ENCODE measurements at regions not wholly inside any gene's neighbourhood (a gene's known extent, or its start where the extent isn't known, plus 50 kb on each side); places are given as distances from the start of the nearest gene placed in this dataset.

DNA sequence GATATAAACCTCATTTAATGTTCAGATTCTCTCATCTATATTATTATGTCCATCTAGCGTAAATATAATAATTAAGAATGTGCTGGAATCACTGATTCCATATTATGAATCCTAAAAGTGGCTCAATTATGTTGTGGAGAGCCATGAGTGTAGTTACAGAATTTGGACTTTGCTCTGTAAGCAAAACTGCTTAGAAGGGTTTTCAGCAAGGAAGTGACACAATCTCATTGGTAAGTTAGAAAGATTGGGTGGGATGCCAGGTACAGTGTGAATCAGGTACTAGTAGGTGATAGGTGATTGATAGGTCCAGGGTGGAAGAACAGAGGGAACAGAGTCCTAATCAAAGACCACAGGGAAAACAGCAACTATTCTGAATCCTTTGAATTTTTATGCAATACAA lies 74.9 kb upstream of the ABLIM1 start:
- TF ChIP-seq CTCF (tag by site-specific recombination; IDR thresholded peaks at IDR 0.05) (no peak), PATZ1 (tag by site-specific recombination; IDR thresholded peaks at IDR 0.05) (no peak), ZBTB7A (tag by site-specific recombination; IDR thresholded peaks at IDR 0.05; ENCODE audit: low read depth) (no peak), ZNF274 (IDR thresholded peaks at IDR 0.05; ENCODE audit: low read length) (no peak), ZNF274 (tag by site-specific recombination; IDR thresholded peaks at IDR 0.05; ENCODE audit: borderline replicate concordance) (no peak), ZNF121 (tag by site-specific recombination; IDR thresholded peaks at IDR 0.05) (no peak), TRIM28 (IDR thresholded peaks at IDR 0.05; ENCODE audit: borderline replicate concordance, low read length) (no peak), ZNF510 (tag by site-specific recombination; IDR thresholded peaks at IDR 0.05; ENCODE audit: insufficient replicate concordance) (no peak), ZNF660 (tag by site-specific recombination; IDR thresholded peaks at IDR 0.05) (no peak)
- TF ChIP-seq, protein P1, sequence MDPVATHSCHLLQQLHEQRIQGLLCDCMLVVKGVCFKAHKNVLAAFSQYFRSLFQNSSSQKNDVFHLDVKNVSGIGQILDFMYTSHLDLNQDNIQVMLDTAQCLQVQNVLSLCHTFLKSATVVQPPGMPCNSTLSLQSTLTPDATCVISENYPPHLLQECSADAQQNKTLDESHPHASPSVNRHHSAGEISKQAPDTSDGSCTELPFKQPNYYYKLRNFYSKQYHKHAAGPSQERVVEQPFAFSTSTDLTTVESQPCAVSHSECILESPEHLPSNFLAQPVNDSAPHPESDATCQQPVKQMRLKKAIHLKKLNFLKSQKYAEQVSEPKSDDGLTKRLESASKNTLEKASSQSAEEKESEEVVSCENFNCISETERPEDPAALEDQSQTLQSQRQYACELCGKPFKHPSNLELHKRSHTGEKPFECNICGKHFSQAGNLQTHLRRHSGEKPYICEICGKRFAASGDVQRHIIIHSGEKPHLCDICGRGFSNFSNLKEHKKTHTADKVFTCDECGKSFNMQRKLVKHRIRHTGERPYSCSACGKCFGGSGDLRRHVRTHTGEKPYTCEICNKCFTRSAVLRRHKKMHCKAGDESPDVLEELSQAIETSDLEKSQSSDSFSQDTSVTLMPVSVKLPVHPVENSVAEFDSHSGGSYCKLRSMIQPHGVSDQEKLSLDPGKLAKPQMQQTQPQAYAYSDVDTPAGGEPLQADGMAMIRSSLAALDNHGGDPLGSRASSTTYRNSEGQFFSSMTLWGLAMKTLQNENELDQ (tag by site-specific recombination; IDR thresholded peaks at IDR 0.05; ENCODE audit: low read depth): no peak
- TF ChIP-seq, protein P2, sequence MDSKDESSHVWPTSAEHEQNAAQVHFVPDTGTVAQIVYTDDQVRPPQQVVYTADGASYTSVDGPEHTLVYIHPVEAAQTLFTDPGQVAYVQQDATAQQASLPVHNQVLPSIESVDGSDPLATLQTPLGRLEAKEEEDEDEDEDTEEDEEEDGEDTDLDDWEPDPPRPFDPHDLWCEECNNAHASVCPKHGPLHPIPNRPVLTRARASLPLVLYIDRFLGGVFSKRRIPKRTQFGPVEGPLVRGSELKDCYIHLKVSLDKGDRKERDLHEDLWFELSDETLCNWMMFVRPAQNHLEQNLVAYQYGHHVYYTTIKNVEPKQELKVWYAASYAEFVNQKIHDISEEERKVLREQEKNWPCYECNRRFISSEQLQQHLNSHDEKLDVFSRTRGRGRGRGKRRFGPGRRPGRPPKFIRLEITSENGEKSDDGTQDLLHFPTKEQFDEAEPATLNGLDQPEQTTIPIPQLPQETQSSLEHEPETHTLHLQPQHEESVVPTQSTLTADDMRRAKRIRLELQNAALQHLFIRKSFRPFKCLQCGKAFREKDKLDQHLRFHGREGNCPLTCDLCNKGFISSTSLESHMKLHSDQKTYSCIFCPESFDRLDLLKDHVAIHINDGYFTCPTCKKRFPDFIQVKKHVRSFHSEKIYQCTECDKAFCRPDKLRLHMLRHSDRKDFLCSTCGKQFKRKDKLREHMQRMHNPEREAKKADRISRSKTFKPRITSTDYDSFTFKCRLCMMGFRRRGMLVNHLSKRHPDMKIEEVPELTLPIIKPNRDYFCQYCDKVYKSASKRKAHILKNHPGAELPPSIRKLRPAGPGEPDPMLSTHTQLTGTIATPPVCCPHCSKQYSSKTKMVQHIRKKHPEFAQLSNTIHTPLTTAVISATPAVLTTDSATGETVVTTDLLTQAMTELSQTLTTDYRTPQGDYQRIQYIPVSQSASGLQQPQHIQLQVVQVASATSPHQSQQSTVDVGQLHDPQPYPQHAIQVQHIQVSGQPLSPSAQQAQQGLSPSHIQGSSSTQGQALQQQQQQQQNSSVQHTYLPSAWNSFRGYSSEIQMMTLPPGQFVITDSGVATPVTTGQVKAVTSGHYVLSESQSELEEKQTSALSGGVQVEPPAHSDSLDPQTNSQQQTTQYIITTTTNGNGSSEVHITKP (tag by site-specific recombination; IDR thresholded peaks at IDR 0.05): no peak
- TF ChIP-seq, protein P3, sequence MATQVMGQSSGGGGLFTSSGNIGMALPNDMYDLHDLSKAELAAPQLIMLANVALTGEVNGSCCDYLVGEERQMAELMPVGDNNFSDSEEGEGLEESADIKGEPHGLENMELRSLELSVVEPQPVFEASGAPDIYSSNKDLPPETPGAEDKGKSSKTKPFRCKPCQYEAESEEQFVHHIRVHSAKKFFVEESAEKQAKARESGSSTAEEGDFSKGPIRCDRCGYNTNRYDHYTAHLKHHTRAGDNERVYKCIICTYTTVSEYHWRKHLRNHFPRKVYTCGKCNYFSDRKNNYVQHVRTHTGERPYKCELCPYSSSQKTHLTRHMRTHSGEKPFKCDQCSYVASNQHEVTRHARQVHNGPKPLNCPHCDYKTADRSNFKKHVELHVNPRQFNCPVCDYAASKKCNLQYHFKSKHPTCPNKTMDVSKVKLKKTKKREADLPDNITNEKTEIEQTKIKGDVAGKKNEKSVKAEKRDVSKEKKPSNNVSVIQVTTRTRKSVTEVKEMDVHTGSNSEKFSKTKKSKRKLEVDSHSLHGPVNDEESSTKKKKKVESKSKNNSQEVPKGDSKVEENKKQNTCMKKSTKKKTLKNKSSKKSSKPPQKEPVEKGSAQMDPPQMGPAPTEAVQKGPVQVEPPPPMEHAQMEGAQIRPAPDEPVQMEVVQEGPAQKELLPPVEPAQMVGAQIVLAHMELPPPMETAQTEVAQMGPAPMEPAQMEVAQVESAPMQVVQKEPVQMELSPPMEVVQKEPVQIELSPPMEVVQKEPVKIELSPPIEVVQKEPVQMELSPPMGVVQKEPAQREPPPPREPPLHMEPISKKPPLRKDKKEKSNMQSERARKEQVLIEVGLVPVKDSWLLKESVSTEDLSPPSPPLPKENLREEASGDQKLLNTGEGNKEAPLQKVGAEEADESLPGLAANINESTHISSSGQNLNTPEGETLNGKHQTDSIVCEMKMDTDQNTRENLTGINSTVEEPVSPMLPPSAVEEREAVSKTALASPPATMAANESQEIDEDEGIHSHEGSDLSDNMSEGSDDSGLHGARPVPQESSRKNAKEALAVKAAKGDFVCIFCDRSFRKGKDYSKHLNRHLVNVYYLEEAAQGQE (tag by site-specific recombination; IDR thresholded peaks at IDR 0.05): no peak
